ENCODE measurements at regions not wholly inside any gene's neighbourhood (a gene's known extent, or its start where the extent isn't known, plus 50 kb on each side); places are given as distances from the start of the nearest gene placed in this dataset.

DNA sequence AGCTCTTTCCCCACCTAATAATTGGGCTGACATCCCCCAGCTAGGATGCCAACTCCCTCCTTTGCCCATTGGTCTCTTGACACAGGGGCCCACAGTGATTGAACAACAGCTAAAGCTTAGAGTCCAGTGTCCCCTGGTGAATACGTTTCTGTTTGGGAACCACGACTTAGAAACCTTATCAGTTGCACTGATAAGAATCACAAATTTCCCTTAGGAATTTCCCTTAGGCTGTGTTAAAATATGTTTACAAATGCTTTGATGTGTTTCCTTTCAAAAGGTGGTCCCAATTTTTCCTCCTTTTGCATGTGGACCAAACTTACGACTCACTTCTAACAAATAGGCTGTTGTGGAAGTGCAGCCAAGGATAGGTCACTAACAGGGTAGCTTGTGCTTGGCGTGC is 126.0 kb upstream of the INHBA start:
- H3K9me3 Mint-ChIP-seq: peaks cover 11% of the 10 kb centered on the region
- H3K4me1 Mint-ChIP-seq: no peaks in the 10 kb centered on the region
- no peaks in the 10 kb centered on the region for H3K36me3 Mint-ChIP-seq (ENCODE audit: low read depth)
- no peaks in the 10 kb centered on the region for H3K27me3 Mint-ChIP-seq
- H3K27ac Mint-ChIP-seq: no peak overlapping the region
- H3K4me3 Mint-ChIP-seq: no peak overlapping the region
- no peak for ATAC-seq (replicated peaks)

DNA sequence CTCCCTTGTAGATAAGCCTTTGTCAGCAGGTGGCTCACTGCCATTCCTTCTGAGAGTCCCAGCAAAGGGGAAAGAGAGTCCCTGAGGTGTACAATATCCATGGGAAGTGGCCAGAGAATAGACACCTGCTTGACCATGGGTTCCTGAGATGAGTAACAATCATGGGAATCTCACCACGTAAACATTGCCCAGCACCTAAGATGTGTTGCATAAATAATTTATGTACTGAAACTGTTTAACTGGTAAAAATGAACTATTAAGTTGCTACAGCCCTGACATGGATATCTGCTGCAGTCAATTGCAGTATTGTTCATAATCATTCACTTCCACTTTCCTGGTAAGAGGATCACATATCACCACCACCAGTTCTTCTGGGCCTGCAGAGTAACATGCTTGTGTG is 123.8 kb upstream of the INHBA start:
- ATAC-seq (replicated peaks): no peak
- Mint-ChIP-seq H3K27me3 (peaks cover 4% of the 10 kb centered on the region), H3K4me3 (no peak overlapping the region), H3K27ac (no peak overlapping the region), H3K9me3 (peaks cover 11% of the 10 kb centered on the region), H3K4me1 (no peaks in the 10 kb centered on the region), H3K36me3 (ENCODE audit: low read depth) (no peaks in the 10 kb centered on the region)

DNA sequence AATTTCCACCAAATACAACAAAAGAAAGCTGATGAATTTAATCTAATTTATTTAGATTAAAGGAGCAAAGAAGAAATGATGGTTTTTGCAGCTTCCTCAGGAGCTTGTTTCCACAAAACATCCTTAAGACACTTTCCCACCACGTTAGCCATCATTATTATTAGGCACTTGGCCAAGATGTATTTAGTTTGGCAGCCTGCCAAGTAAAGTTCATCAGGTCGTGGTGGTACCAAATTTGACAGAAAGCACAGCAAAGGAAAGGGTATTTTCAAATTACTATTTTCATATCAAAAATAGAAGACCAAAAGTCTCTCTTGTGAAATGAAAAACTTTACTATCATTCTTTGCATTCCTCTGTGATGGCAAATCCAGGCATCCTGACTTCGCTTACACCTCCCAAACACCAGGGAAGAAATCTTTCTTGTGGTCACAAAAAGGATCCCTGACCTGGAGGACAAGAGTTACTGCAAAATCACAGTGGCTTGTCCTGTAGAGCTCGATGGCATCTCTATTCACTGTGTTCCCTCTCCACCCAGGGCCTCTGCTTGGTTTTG is 123.1 kb upstream of the INHBA start:
- Mint-ChIP-seq H3K27me3 (peaks cover 7% of the 10 kb centered on the region), H3K27ac (no peak overlapping the region), H3K4me1 (no peaks in the 10 kb centered on the region), H3K36me3 (ENCODE audit: low read depth) (no peaks in the 10 kb centered on the region), H3K4me3 (no peak overlapping the region), H3K9me3 (peaks cover 10% of the 10 kb centered on the region)
- ATAC-seq (replicated peaks): no peak

DNA sequence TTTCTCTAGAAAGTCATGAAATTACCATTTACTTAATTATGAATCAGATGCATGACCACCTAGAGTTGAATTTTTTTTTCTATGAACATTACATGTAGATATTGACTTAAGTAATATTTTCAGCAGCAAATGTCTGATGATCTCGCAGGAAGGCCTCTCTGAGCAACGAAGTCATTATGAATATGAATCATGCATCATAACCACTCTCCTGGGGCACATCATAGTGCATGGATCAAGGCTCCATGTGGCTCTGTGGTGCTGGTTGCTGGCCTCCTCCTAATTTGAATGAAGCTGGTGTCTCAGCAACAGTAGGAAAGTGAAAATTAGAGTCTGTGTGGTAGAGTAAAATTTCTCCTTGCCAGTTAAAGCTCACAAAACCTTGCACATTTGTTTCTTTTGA is 121.4 kb upstream of the INHBA start:
- Mint-ChIP-seq H3K36me3 (ENCODE audit: low read depth) (no peaks in the 10 kb centered on the region), H3K9me3 (peaks cover 4% of the 10 kb centered on the region), H3K4me1 (no peaks in the 10 kb centered on the region), H3K27ac (no peak overlapping the region), H3K27me3 (peaks cover 12% of the 10 kb centered on the region), H3K4me3 (no peak overlapping the region)
- no peak for ATAC-seq (replicated peaks)

DNA sequence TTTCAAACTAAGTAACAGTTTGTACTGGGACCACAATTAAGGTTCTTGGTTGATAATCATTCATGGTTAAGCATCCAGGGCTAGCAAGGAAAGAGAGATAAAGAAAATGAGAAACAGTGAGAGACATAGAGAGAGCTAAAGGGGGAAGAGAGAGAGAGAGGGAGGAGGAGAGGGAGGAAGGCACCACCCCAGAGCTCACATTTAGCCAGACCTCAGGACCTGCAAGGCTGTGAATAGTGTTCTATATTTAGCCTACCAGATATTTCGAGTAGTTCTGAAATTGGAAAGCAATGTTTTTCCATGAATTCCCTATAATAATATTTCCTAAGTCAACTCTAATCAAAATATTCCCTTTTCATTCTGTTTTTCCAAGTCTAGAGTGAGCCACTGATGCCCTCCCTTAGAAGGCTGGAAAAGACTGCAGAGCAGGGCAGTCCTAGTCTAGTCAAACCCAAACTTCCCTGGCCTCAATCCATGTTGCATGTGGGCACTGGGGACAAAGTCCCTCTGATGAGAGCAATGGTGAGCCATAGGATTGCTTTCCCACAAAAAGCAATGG is 119.4 kb upstream of the INHBA start:
- H3K4me3 Mint-ChIP-seq: no peak overlapping the region
- ATAC-seq (replicated peaks): no peak
- H3K27ac Mint-ChIP-seq: no peak overlapping the region
- H3K36me3 Mint-ChIP-seq (ENCODE audit: low read depth): no peaks in the 10 kb centered on the region
- H3K9me3 Mint-ChIP-seq: peaks cover 4% of the 10 kb centered on the region
- H3K4me1 Mint-ChIP-seq: no peaks in the 10 kb centered on the region
- peaks cover 13% of the 10 kb centered on the region for H3K27me3 Mint-ChIP-seq

DNA sequence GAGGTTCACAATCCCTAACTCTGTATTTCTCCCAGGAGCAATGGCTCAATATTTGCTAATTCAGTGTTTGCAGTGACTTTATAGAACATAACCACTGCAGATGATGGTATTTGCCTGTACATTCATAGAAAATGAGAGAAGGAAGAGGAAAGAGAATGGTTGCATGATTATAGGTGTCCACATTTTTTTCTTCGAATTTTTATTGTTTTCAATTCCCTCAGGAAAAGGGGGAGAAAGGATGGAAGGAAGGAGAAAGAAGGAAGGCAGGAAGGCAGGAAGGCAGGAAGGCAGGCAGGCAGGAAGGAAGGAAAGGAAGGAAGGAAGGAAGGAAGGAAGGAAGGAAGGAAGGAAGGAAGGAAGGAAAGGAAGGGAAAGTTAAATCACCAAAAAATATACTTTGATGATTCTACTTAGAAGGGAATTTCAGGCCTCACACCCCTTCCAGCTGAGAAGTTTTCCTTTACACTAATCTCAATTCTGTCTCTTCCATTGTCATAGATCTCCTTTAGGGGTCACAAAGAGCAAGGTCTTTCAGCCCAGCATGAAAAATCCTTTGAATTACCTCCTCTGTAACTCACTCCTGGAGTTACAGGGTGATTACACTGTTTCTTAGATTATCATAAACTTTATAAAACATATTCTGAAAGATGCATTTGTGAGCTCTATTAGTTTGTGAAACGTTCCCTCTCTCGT is 118.8 kb upstream of the INHBA start:
- Mint-ChIP-seq H3K4me3 (no peak overlapping the region), H3K9me3 (peaks cover 4% of the 10 kb centered on the region), H3K4me1 (no peaks in the 10 kb centered on the region), H3K27ac (no peak overlapping the region), H3K36me3 (ENCODE audit: low read depth) (no peaks in the 10 kb centered on the region), H3K27me3 (peaks cover 13% of the 10 kb centered on the region)
- no peak for ATAC-seq (replicated peaks)

DNA sequence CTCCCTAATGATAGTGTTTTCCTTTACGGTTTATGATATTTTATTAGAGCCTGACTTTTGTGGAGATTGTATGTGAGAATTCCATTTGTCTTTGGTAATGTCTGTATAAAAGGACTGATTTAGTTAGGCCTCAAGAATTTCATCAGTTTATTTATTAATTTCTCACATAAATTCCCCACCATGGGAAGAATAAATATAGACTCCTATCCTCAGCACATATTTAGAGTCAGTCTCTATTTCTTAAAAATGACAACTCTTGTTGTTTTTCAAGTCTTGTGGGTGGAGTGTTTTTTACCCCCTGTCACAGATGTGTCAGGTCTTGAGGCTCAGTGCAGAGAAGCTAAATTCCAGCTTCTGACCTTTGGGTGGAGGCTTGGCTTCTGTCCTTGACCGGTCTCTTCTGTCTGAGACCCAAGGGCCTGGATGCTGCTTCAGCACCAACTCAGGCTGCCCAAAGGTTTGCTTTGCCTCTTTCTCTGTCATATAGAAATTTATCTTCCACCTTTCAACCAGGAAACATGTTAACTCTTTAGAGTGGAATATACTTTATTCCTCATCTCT is 117.3 kb upstream of the INHBA start:
- no peak for ATAC-seq (replicated peaks)
- Mint-ChIP-seq H3K9me3 (peaks cover 4% of the 10 kb centered on the region), H3K36me3 (ENCODE audit: low read depth) (no peaks in the 10 kb centered on the region), H3K4me3 (no peak overlapping the region), H3K27me3 (peaks cover 13% of the 10 kb centered on the region), H3K27ac (no peak overlapping the region), H3K4me1 (no peaks in the 10 kb centered on the region)

DNA sequence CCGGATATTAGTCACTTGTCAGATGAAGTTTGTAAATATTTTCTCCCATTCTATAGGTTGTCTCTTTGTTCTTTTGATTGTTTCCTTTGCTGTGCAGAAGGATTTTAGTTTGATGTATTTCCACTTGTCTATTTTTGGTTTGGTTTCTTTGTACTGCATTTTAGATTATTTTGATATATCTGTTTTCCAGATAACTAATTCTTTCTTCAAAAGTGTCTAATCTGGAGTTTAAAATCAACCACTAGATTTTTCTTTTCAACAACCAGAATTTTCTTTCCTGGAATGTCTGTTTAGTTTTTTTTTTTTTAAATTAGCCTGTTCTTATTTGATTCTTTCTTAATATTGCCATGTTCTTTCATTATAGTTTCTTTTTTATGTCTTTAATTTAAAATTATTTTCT is 116.8 kb upstream of the INHBA start:
- no peak for ATAC-seq (replicated peaks)
- Mint-ChIP-seq H3K4me3 (no peak overlapping the region), H3K4me1 (no peaks in the 10 kb centered on the region), H3K27ac (no peak overlapping the region), H3K9me3 (peaks cover 4% of the 10 kb centered on the region), H3K27me3 (peaks cover 13% of the 10 kb centered on the region), H3K36me3 (ENCODE audit: low read depth) (no peaks in the 10 kb centered on the region)

DNA sequence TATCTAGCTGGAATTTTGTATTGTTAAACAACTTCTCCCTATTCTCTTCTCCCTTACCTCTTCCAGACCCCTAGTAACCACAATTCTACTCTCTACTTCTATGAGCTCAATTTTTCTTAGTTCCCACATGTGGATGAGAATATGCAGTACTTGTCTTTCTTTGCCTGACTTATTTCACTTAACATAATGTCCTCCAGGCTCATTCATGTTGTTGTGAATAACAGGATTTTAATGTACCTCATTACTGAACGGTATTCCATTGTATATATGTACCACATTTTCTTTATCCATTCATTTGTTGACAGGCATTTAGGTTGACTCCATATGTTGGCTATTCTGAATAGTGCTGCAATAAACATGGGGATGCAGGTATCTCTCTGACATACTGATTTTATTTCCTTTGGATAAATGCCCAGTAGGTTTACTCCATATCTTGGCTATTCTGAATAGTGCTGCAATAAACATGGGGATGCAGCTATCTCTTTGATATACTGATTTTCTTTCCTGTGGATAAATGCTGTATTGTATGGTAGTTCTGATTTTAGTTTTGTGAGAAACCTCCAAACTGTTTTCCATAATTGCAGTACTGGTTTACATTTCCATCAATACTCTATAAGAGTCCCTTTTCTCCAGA is 116.0 kb upstream of the INHBA start:
- Mint-ChIP-seq H3K9me3 (peaks cover 4% of the 10 kb centered on the region), H3K4me3 (no peak overlapping the region), H3K4me1 (no peaks in the 10 kb centered on the region), H3K36me3 (ENCODE audit: low read depth) (no peaks in the 10 kb centered on the region), H3K27me3 (peaks cover 13% of the 10 kb centered on the region), H3K27ac (no peak overlapping the region)
- no peak for ATAC-seq (replicated peaks)

DNA sequence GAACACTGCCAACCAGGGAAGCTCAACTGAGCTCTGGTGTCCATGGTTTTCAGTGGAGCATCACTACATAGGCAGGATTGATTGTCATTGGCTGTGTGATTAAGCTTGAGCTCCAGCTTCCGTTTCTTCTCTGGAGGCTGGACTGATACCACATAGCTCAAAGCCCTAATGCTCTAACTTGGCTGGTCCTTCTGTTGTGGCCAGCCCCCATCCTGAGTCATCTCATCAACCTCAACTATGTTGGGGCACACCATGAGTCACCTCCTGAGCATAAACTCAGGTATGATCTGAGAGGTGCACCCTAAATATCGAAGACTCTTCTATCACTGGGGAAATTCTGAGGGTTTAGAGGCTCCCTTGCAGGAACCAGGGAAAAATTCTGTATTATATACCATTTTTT is 114.5 kb upstream of the INHBA start:
- Mint-ChIP-seq H3K9me3 (peaks cover 4% of the 10 kb centered on the region), H3K27me3 (peaks cover 13% of the 10 kb centered on the region), H3K27ac (no peak overlapping the region), H3K36me3 (ENCODE audit: low read depth) (no peaks in the 10 kb centered on the region), H3K4me1 (no peaks in the 10 kb centered on the region), H3K4me3 (no peak overlapping the region)
- peak; percentile 72 for ATAC-seq (replicated peaks)

DNA sequence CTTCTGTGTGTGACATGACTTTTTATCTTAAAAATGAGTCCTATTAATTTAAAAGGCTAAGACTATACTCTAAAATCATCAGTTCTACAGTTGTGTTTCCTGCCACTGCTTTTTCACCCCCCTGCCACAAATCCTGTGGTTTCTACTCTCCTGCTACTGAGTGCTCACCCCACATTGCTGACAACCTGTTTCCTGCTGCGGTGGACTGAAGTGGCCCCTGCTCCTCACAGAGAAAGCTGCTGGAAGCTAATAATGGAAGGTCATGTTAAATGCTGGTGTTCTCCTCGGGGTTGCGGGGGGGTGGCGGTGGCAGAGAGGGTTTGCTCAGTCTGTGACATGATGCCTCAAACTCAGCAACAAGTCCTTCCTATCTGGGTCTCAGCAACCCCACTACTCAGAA is 113.2 kb upstream of the INHBA start:
- no peak for ATAC-seq (replicated peaks)
- Mint-ChIP-seq H3K4me1 (no peaks in the 10 kb centered on the region), H3K4me3 (no peak overlapping the region), H3K27ac (no peak overlapping the region), H3K27me3 (peaks cover 6% of the 10 kb centered on the region), H3K9me3 (no peaks in the 10 kb centered on the region), H3K36me3 (ENCODE audit: low read depth) (no peaks in the 10 kb centered on the region)

DNA sequence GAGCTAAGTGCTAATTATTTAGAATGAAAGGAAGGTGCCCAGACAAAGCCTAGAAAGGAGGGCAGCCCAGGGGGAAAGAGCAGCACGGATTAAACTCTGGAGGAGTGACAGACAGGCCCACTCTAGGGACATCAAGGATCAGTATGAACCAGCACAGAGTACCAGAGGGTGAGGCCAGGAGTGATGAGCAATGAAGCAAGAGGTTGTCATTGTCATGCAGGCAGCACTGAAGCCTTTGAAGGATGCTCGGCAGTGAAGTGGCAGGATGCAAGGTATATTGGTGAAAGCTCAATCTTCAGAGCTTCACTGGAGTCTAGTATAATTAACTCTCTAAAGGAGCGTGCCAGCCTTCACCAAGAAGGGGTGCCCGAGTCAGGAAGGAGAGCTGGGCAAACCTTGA is 112.0 kb upstream of the INHBA start:
- H3K9me3 Mint-ChIP-seq: no peaks in the 10 kb centered on the region
- ATAC-seq (replicated peaks): no peak
- H3K27me3 Mint-ChIP-seq: peaks cover 6% of the 10 kb centered on the region
- no peaks in the 10 kb centered on the region for H3K4me1 Mint-ChIP-seq
- no peak overlapping the region for H3K27ac Mint-ChIP-seq
- H3K36me3 Mint-ChIP-seq (ENCODE audit: low read depth): no peaks in the 10 kb centered on the region
- no peak overlapping the region for H3K4me3 Mint-ChIP-seq

DNA sequence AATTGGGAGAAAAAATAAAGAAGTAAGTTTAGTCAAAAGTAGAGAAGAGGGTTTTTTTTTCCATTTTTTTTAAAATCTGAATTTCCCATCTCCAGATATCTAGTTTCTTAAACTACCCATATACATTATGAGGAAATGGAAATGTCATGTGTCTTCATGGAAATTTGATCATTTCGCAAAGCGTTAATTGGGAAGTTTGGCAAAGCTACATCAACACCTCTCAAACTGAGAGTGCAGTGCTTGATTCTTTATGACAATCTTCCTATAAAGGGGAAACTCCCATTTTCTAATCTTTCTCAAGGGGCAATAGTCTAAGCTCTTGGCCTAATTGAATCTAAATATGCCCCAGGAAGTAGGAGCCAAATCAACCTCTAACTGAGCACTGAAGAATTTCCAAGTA is 110.4 kb upstream of the INHBA start:
- H3K27me3 Mint-ChIP-seq: no peaks in the 10 kb centered on the region
- ATAC-seq (replicated peaks): no peak
- no peaks in the 10 kb centered on the region for H3K4me1 Mint-ChIP-seq
- no peaks in the 10 kb centered on the region for H3K36me3 Mint-ChIP-seq (ENCODE audit: low read depth)
- H3K27ac Mint-ChIP-seq: no peak overlapping the region
- no peak overlapping the region for H3K4me3 Mint-ChIP-seq
- H3K9me3 Mint-ChIP-seq: no peaks in the 10 kb centered on the region

DNA sequence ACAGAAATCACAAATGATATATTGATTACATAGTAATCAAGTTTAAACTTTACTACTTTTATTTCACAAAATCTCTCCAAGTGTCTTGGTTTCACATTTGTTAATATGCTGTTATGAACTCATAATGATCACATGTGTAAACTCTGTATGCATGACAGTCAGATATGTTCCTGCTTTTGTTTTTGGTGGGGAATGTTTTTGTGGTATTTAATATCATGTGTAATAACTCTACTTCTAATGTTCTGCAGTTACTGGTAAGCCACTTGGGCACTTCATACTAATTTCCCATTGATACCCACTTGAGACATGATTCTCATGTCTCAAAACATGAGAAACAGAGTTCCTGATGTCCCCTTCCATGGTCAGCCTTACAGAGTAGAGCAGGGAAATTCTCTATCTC is 109.1 kb upstream of the INHBA start:
- Mint-ChIP-seq H3K27ac (no peak overlapping the region), H3K9me3 (no peaks in the 10 kb centered on the region), H3K36me3 (ENCODE audit: low read depth) (no peaks in the 10 kb centered on the region), H3K4me1 (no peaks in the 10 kb centered on the region), H3K27me3 (no peaks in the 10 kb centered on the region), H3K4me3 (no peak overlapping the region)
- no peak for ATAC-seq (replicated peaks)

All from activated T-helper 17 cell treated with anti-CD3 and anti-CD28 coated beads, Interleukin-2, amount 50 U/mL, for 72 hours (primary cell).